Fibroblast of skin of scalp (primary cell): ENCODE measurements at regions not wholly inside any gene's neighbourhood (a gene's known extent, or its start where the extent isn't known, plus 50 kb on each side); places are given as distances from the start of the nearest gene placed in this dataset.
A peak's percentile ranks its signal among the peaks of the same experiment; 100 is the strongest.
"Not testable (repeated sequence)": the region's sequence is repeated elsewhere in the genome, so short reads cannot be mapped to it uniquely, and the experiment has no call there.

ENCODE experiments used
- DNase-seq: peaks from one replicate; pipeline ENCODE4 v3.0.0-alpha.2; 2013

DNA sequence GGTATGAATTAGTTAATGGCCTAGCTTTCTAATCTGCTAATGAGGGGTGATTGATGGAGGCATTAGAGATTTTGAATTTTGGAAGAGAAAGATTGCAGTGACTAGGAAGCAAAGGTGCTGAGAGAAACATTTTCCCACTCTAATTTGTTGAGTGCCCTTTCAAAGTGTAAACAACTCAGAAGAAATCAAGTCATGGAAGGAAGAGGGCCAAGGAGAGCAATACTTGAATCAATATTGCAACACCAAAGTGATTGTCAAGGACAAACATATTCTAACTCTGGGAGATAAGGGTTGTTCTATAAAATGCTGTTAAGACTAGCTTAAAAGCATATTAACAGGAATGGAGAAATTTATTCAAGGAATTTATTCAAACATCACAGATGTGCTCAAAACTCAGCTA, 182.7 kb upstream of the FERMT1 start:
- DNase-seq, result no peak

GRCh38 chr20:6302041-6302440, 179.2 kb upstream of the FERMT1 start:
- no peak for DNase-seq

GRCh38 chr20:6299456-6299855, 176.6 kb upstream of the FERMT1 start:
- DNase-seq, result peak; percentile 11

DNA sequence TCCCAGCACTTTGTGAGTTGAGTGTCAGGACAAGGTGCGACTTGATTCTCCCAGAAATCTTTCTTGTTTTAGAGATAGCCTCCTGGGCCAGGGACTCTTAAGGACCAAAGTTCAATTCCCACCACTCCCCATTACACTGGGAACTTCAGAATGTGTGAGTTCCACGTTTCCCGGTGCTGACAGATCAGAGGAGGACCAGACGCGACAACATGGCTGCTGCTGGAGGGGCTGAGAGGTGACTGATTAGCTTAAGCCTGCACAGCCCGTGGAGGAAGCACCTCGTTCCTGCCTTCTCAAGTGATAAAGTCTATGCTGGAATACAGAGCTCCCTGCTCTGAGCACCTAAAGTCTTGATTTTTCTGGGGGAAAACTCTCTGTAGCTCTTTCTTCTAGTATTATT, 175.2 kb upstream of the FERMT1 start:
- no peak for DNase-seq

DNA sequence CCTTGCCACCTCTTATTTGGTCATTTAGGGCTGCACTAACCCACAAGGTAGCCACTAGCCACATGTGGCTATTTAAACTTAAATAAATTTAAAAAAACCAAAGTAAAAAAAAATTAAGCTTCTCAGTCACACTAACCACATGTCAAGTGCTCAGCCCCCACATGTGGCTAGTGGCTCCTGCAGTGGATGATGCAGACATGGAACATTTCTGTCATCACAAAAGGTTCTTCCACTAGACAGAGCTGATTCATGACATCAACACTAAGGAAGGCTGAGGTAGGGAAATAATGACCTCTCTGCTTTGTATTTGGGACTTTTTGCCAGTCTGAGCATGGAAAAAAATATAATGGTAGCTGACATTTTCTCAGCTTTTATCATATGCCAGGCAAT, 173.0 kb upstream of the FERMT1 start:
- DNase-seq, result no peak

DNA sequence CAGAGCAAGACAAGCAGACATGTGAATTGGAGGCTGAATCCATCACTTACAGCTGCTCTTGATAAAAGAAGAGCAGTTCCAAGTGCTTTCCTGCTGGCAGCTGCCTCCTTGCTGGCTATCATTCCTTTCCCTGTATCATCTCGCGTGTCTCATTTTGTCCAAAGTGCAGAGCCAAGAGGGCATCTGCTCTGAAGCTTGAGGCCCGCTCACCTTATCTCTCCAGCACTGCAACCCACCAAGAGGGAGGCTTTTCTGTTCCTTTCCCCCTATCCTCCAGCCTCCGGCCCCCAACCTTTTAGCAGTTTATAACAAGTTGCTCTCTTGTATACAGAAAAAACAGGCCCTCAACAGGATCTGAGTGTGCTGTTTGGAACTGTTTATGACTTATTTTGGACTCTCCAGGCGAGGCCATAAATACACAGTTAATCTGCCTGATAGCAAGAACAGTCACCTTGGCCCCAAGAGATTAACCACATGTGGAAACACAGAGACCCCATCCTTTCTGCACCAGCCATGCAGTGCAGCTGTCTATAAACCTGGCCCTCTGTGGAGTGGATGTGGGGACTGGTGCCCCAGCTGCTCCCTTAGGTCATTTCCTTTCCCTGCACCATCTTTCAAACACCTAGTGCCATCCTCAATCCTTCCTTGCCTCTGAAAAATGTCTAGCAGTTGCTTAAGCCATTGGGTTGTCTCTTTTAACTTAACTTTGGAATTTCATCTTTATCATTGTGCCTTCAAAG, 172.5 kb upstream of the FERMT1 start:
- DNase-seq, result no peak

DNA sequence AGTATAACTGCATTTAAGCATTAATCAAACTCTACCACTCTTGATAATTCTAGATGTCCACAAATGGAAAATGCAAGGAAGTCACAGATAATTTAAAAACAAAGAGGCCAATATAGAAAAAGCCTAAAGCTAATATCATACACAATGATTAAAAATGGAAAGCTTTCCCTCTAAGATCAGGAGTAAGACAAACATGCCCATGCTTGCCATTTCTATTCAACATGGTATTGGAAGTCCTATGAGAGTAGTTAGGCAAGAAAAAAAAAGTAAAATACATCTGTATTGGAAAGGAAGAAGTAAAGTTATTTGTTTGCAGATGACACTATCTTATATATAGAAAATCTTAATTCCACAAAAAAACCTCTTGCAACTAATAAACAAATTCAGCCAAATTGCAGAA, 164.6 kb upstream of the FERMT1 start:
- no peak for DNase-seq

DNA sequence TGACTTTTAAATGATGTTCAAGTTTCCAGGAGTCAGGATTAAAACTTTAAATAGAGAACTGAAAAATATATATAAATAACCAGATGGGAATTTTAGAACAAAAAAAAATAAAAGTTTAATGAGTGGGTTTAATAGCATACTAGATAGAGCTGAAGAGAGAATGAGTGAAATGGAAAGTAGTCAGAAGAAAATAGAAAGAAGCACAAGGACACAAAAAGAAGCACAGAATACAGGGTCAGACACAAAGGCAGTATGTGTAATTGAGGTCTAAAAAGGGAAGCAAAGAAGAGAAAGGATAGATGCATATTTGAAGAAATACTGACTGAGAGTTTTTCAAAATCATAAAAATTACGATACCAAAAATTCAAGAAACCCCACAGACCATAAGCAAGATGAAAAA, 159.8 kb upstream of the FERMT1 start:
- no peak for DNase-seq

DNA sequence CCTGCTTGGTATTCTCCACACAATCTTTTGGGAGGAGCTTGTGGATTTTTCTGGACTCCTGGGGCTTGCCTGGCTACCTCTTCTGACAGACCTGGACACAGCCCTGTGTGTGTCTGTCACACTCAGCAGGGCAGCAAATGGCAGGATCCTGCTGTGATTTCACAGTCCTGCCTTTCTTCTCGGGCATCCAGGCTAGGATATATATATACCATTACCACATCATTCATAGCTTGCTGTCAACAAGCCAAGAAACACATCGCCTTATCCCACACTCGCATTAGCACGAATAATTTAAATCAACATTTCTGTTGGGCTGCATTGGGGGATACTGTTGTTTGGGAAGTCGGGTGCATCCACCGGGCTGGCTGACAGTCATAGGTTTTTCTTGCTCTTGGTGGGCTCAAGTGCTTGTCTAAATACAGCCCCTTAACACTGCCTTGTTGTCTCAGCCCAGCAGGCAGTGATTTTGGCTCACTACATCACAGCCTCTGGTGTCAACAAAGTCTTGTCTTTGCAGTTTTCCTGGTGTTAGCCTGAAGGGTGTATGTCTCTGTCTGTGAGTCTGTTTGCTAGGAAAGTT, 154.9 kb upstream of the FERMT1 start:
- DNase-seq, result peak; percentile 22

- not testable (repeated sequence) for DNase-seq
Measured at GRCh38 chr20:6270404-6270803, 147.6 kb upstream of the FERMT1 start.

DNA sequence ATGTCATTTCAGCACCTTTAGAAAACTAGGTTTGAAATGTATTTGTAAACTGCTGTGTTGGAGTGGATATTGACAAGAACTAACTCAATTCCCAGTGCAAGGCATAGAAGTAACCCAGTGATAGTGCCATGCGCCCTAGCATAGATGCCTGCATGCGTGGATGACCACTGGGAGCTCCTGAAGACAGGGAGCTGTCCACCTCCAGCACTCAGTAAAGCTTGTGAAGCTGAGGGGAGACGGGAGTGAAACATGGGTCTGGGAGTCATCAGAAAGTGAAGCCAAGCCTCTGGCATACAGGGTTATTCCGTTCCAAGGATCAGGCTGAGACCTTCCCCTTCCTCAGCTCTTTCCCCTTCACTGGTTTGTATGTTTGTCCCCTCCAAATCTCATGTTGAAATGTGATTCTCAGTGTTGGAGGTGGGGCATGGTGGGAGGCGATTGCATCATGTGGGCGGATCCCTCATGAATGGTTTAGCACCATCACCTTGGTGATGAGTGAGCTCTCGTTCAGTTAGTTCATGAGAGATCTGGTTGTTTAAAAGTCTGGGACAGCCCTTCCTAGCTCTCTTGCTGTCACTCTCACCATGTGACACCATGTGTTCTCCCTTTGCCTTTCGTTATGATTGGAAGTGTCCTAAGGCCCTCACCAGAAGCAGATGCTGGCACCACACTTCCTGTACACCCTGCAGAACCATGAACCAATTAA, 146.5 kb upstream of the FERMT1 start:
- DNase-seq, result no peak

DNA sequence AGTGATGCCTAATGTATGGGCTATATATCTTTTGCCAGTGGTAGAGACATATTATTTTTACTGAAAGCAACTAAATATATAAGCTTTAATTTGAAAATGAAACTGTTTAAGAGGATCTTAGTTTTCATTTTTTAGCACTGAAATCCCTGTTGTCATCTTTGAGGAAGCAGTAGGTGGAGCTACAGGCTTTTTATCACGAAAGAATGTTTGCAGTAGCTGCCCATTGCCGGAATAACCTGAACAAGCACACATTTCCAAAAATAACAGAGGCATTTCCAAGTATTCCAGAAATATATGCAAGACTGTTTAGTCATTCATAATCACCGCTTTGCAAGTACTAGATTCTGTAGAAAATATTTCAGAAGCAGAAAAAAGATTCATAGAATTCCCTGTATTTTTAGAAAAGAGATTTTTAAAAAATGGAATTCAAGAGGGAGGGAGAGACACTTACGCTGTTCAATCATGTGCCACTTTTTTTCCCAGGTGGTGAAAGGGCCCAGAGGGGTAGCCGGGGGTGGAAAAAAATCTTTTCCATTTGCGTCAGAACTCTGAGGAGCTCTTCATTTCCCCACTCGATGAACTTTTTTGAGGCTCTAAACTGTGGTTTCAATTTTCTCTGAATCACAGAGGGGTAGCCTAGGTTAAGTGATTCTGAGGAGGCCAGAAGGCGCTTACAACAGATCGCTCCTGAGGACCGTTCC, 142.5 kb upstream of the FERMT1 start:
- peak; percentile 61 for DNase-seq

- DNase-seq, result no peak
Measured at GRCh38 chr20:6253396-6253795, 130.6 kb upstream of the FERMT1 start.

GRCh38 chr20:6245436-6245835, 122.6 kb upstream of the FERMT1 start:
- no peak for DNase-seq

GRCh38 chr20:6241591-6241990, 118.8 kb upstream of the FERMT1 start:
- DNase-seq, result no peak

- no peak for DNase-seq
Measured at GRCh38 chr20:6240059-6240458, 117.2 kb upstream of the FERMT1 start.

GRCh38 chr20:6238421-6238820, 115.6 kb upstream of the FERMT1 start:
- no peak for DNase-seq

DNA sequence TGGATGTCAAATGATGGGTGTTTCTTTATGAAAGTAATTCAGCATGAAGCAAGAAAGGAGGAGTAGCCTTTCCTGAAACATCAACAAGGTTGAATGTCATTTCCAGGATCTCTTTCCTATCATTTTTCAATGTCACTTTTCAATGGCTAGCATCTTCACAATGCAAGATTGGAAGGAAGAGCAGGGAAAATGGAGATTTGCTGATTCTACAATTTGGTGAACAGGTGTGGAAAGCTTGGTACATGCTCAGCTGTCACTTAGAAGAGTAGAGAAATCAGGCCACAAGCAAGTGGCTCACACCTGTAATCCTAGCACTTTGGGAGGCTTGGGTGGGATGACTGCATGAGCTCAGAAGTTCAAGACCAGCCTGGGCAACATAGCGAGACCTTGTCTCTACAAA, 112.7 kb upstream of the FERMT1 start:
- no peak for DNase-seq

GRCh38 chr20:6232436-6232835, 109.6 kb upstream of the FERMT1 start:
- DNase-seq, result no peak

DNA sequence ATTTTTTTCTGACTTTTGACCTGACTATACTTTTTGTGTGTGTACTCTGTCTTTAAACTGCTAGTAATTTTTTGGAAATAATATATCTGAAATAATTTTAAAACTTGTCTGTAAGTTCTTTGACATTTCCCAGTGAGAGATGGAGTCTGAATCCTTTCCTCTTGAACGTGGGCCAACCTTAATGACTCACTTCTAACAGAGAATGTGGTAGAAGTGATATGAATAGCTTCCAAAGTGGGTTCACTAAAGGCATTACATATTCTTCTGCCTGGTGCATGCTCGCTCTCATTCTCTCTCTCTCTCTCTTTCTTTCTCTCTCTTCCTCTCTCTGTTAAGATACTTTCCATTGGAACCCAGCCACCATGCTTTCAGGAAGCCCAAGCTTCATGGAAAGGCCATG, 108.7 kb upstream of the FERMT1 start:
- DNase-seq, result peak; percentile 4

GRCh38 chr20:6228302-6228843, 105.5 kb upstream of the FERMT1 start:
- no peak for DNase-seq

DNA sequence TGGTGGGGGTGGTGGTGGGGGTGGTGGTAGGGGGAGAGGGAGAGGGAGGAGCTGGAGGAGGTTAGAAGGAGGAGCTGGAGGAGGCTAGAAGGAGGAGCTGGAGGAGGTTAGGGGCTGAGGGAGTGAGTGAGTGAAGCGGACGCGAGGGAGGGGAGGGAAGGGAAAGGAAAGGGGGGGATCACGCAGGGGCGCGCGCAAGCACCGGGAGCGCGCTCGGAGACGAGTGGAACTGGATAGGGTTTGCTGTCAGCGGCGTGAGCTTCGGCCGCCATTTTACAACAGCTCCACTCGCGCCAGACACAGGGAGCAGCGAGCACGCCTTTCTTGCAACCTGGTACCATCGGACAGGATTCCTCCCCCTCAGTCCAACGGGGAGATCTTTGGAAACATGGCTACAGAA, 90.5 kb upstream of the FERMT1 start:
- DNase-seq, result no peak

DNA sequence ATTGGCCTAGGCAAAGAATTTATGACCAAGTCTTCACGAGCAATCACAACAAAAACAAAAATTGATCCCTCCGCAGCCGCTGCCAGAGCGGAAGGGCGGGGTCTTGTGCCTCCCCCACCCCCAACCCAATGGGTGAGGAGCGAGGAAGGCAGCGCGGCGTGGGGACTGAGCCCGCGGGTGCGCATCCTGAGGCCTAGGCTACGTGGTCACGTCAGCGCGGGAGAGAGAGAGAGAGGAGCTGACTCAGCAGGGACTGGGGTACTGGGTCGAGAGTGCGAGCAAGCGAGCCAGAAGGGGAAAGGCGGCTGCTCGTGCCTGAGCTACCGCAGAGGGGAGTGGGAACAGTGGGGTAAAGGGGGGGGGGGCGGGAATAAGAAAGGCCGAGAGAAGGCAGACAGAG, 90.1 kb upstream of the FERMT1 start:
- no peak for DNase-seq
